ENCODE measurements at regions not wholly inside any gene's neighbourhood (a gene's known extent, or its start where the extent isn't known, plus 50 kb on each side); places are given as distances from the start of the nearest gene placed in this dataset.

GRCh38 chr20:60453388-60454246 lies 495.4 kb downstream of the CDH26 start:
- CTCF ChIA-PET: no interaction called here

GRCh38 chr20:60454491-60454890 lies 496.3 kb downstream of the CDH26 start:
- Mint-ChIP-seq H3K36me3 (ENCODE audit: low read depth) (no peaks in the 10 kb centered on the region), H3K4me1 (ENCODE audit: low read depth) (no peaks in the 10 kb centered on the region), H3K27ac (no peak overlapping the region), H3K27me3 (peaks cover 6% of the 10 kb centered on the region), H3K9me3 (no peaks in the 10 kb centered on the region), H3K4me3 (no peak overlapping the region)
- H3K4me3 ChIP-seq (ENCODE audit: low read length): no peak overlapping the region
- peaks cover 0 to 2% of the 10 kb centered on the region in 2 experiments for H3K27me3 ChIP-seq (ENCODE audit: control insufficient read depth in 1 of 2, insufficient read depth in 2 of 2, low read length in 2 of 2)
- intact Hi-C loops (cut with DNase I, micrococcal nuclease): loop anchor here in 1 of 2 experiments (10.0 kb wide), 1 partner anchor 60 kb away; no protein-coding TSS in a partner anchor
- H3K4me1 ChIP-seq (ENCODE audit: insufficient read depth, low read length): no peaks in the 10 kb centered on the region
- ATAC-seq (ENCODE audit: poor library complexity) (no peak), DNase-seq (no peak)
- no peak overlapping the region for H3K27ac ChIP-seq (ENCODE audit: low read depth in 1 of 2, low read length in 2 of 2)
- ChIA-PET CTCF (no interaction called here), POLR2A (no interaction called here)
- no peaks in the 10 kb centered on the region for H3K9me3 ChIP-seq (ENCODE audit: control insufficient read depth in 1 of 2, insufficient read depth in 1 of 2, low read length in 2 of 2)
- TF ChIP-seq CTCF (IDR thresholded peaks at IDR 0.05): no peak
- no peaks in the 10 kb centered on the region for H3K36me3 ChIP-seq (ENCODE audit: insufficient read depth, low read length)

More at GRCh38 chr20:60453388-60454246, 495.4 kb downstream of the CDH26 start:
- DNase-seq (no peak), ATAC-seq (ENCODE audit: poor library complexity) (no peak)
- no peaks in the 10 kb centered on the region for H3K36me3 Mint-ChIP-seq (ENCODE audit: low read depth)
- Histone ChIP-seq H3K27me3 (ENCODE audit: control insufficient read depth in 1 of 2, insufficient read depth in 2 of 2, low read length in 2 of 2) (peaks cover 0 to 2% of the 10 kb centered on the region in 2 experiments), H3K27ac (ENCODE audit: low read depth in 1 of 2, low read length in 2 of 2) (no peak overlapping the region), H3K9me3 (ENCODE audit: control insufficient read depth in 1 of 2, insufficient read depth in 1 of 2, low read length in 2 of 2) (no peaks in the 10 kb centered on the region), H3K4me1 (ENCODE audit: insufficient read depth, low read length) (no peaks in the 10 kb centered on the region), H3K36me3 (ENCODE audit: insufficient read depth, low read length) (no peaks in the 10 kb centered on the region), H3K4me3 (ENCODE audit: low read length) (no peak overlapping the region)
- no peaks in the 10 kb centered on the region for H3K4me1 Mint-ChIP-seq (ENCODE audit: low read depth)
- no peak for TF ChIP-seq CTCF (IDR thresholded peaks at IDR 0.05)
- H3K27ac Mint-ChIP-seq: no peak overlapping the region
- POLR2A ChIA-PET: no interaction called here
- peaks cover 6% of the 10 kb centered on the region for H3K27me3 Mint-ChIP-seq
- no peak overlapping the region for H3K4me3 Mint-ChIP-seq
- no peaks in the 10 kb centered on the region for H3K9me3 Mint-ChIP-seq
- intact Hi-C loops (cut with DNase I, micrococcal nuclease): loop anchor here in 1 of 2 experiments (10.0 kb wide), 1 partner anchor 59 kb away; no protein-coding TSS in a partner anchor

- no peak overlapping the region for H3K27ac ChIP-seq (ENCODE audit: low read depth in 1 of 2, low read length in 2 of 2)
- H3K4me3 ChIP-seq (ENCODE audit: low read length): no peak overlapping the region
- CTCF ChIA-PET: no interaction called here
- H3K27ac Mint-ChIP-seq: no peak overlapping the region
- no peaks in the 10 kb centered on the region for H3K9me3 ChIP-seq (ENCODE audit: control insufficient read depth in 1 of 2, insufficient read depth in 1 of 2, low read length in 2 of 2)
- no peaks in the 10 kb centered on the region for H3K9me3 Mint-ChIP-seq
- H3K4me1 ChIP-seq (ENCODE audit: insufficient read depth, low read length): no peaks in the 10 kb centered on the region
- DNase-seq (no peak), ATAC-seq (ENCODE audit: poor library complexity) (no peak)
- H3K4me3 Mint-ChIP-seq: no peak overlapping the region
- no peaks in the 10 kb centered on the region for H3K36me3 ChIP-seq (ENCODE audit: insufficient read depth, low read length)
- peaks cover 0 to 2% of the 10 kb centered on the region in 2 experiments for H3K27me3 ChIP-seq (ENCODE audit: control insufficient read depth in 1 of 2, insufficient read depth in 2 of 2, low read length in 2 of 2)
- H3K4me1 Mint-ChIP-seq (ENCODE audit: low read depth): no peaks in the 10 kb centered on the region
- TF ChIP-seq CTCF (IDR thresholded peaks at IDR 0.05): no peak
- intact Hi-C loops (cut with DNase I, micrococcal nuclease): loop anchor here in 1 of 2 experiments (10.0 kb wide), 1 partner anchor 60 kb away; no protein-coding TSS in a partner anchor
- H3K36me3 Mint-ChIP-seq (ENCODE audit: low read depth): no peaks in the 10 kb centered on the region
- POLR2A ChIA-PET: no interaction called here
- H3K27me3 Mint-ChIP-seq: peaks cover 6% of the 10 kb centered on the region
Measured at GRCh38 chr20:60455272-60455671, 497.0 kb downstream of the CDH26 start.

All from CD4-positive, alpha-beta T cell (primary cell).